ENCODE measurements at regions not wholly inside any gene's neighbourhood (a gene's known extent, or its start where the extent isn't known, plus 50 kb on each side); places are given as distances from the start of the nearest gene placed in this dataset.

- TF ChIP-seq CTCF (IDR thresholded peaks at IDR 0.05): no peak
Measured at GRCh38 chr6:134588267-134588666, 270.4 kb upstream of the SGK1 start.

- no peak for TF ChIP-seq CTCF (IDR thresholded peaks at IDR 0.05)
Measured at GRCh38 chr6:134585517-134585873, 267.6 kb upstream of the SGK1 start.

- TF ChIP-seq CTCF (IDR thresholded peaks at IDR 0.05): no peak
Measured at GRCh38 chr6:134584847-134585516, 267.1 kb upstream of the SGK1 start.

- no peak for TF ChIP-seq CTCF (IDR thresholded peaks at IDR 0.05)
Measured at GRCh38 chr6:134577998-134578397, 260.1 kb upstream of the SGK1 start.

- no peak for TF ChIP-seq CTCF (IDR thresholded peaks at IDR 0.05)
Measured at GRCh38 chr6:134575221-134575620, 257.3 kb upstream of the SGK1 start.

GRCh38 chr6:134574491-134574890, 256.6 kb upstream of the SGK1 start:
- no peak for TF ChIP-seq CTCF (IDR thresholded peaks at IDR 0.05)

- TF ChIP-seq CTCF (IDR thresholded peaks at IDR 0.05): no peak
Measured at GRCh38 chr6:134564705-134565104, 246.8 kb upstream of the SGK1 start.

- TF ChIP-seq CTCF (IDR thresholded peaks at IDR 0.05): no peak
Measured at GRCh38 chr6:134560019-134560418, 242.1 kb upstream of the SGK1 start.

Data from LNCAP (cell line).